ENCODE measurements at regions not wholly inside any gene's neighbourhood (a gene's known extent, or its start where the extent isn't known, plus 50 kb on each side); places are given as distances from the start of the nearest gene placed in this dataset.
A peak's percentile ranks its signal among the peaks of the same experiment; 100 is the strongest.
"Not testable (repeated sequence)": the region's sequence is repeated elsewhere in the genome, so short reads cannot be mapped to it uniquely, and the experiment has no call there.

GRCh38 chr3:164306042-164306441, 772.3 kb downstream of the SI start:
- intact Hi-C loops (cut with DNase I, micrococcal nuclease) = no loop called here

DNA sequence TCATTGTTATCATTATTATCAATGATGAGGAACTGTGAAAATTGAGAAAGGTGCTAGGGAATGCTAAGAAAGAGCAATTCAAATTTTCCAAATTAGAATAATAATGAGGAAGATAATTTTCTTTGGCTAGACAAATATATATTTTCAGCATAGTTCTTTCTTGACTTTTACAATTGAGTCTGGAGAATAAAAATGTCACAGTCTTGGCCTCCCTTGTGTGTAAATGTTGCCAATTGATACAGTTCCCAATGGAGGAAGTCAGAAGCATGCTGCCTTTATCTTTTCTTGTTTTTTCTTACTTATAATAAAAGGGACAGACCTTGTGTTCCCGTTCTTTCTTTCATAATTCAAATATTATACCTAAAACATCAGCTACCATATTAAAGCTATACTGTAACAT, 774.4 kb downstream of the SI start:
- DNase-seq (no peak), ATAC-seq (no peak)
- Histone ChIP-seq H3K9me3 (no peaks in the 10 kb centered on the region), H3K4me1 (ENCODE audit: low read depth) (no peaks in the 10 kb centered on the region), H3K4me3 (no peak overlapping the region), H3K36me3 (ENCODE audit: low read depth) (no peaks in the 10 kb centered on the region)
- no peak for TF ChIP-seq CTCF (IDR thresholded peaks at IDR 0.05)
- intact Hi-C loops (cut with DNase I, micrococcal nuclease) = no loop called here

More at GRCh38 chr3:164306042-164306441, 772.3 kb downstream of the SI start:
- Histone ChIP-seq H3K4me3 (no peak overlapping the region), H3K9me3 (no peaks in the 10 kb centered on the region), H3K36me3 (ENCODE audit: low read depth) (no peaks in the 10 kb centered on the region), H3K4me1 (ENCODE audit: low read depth) (no peaks in the 10 kb centered on the region)
- no peak for TF ChIP-seq CTCF (IDR thresholded peaks at IDR 0.05)
- ATAC-seq (peak; percentile 50), DNase-seq (peak in 1 of 3 donors; percentile 25)

DNA sequence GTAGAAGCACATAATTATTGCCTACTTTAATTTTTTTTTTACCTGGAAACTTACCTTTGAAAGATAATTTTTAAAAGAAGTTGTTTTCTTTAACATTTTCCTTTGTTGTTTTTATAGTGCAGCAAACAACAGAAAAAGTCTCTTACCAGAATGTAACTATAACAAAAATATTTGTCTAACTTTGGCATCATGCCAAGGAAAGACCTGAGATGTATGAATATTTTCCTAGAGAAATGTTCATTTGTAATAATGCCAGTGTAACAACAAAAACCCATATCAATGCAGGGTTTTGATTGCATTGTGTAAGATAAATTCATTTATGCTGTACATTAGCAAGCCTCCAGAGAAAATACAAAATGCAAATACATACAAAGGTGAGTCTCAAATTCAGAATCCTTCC, 775.7 kb downstream of the SI start:
- TF ChIP-seq CTCF (IDR thresholded peaks at IDR 0.05) = no peak
- H3K36me3 ChIP-seq (ENCODE audit: low read depth) = no peaks in the 10 kb centered on the region
- H3K4me3 ChIP-seq = no peak overlapping the region
- intact Hi-C loops (cut with DNase I, micrococcal nuclease) = no loop called here
- H3K4me1 ChIP-seq (ENCODE audit: low read depth) = no peaks in the 10 kb centered on the region
- DNase-seq = no peak
- no peaks in the 10 kb centered on the region for H3K9me3 ChIP-seq
- no peak for ATAC-seq

- not testable (repeated sequence) for H3K36me3 ChIP-seq (ENCODE audit: low read depth); H3K4me1 ChIP-seq (ENCODE audit: low read depth)
These were observed 786.8 kb downstream of the SI start for GRCh38 chr3:164291486-164291885.

GRCh38 chr3:164278550-164278949, 799.7 kb downstream of the SI start:
- no peaks in the 10 kb centered on the region for H3K9me3 ChIP-seq
- TF ChIP-seq CTCF (IDR thresholded peaks at IDR 0.05) = no peak
- intact Hi-C loops (cut with DNase I, micrococcal nuclease) = no loop called here
- ATAC-seq (no peak), DNase-seq (no peak)
- no peaks in the 10 kb centered on the region for H3K4me1 ChIP-seq (ENCODE audit: low read depth)
- no peaks in the 10 kb centered on the region for H3K36me3 ChIP-seq (ENCODE audit: low read depth)
- H3K4me3 ChIP-seq = no peak overlapping the region

More at GRCh38 chr3:164291486-164291885, 786.8 kb downstream of the SI start:
- H3K9me3 ChIP-seq; intact Hi-C loops (cut with DNase I, micrococcal nuclease); ATAC-seq; DNase-seq; H3K4me3 ChIP-seq: not testable (repeated sequence)

DNA sequence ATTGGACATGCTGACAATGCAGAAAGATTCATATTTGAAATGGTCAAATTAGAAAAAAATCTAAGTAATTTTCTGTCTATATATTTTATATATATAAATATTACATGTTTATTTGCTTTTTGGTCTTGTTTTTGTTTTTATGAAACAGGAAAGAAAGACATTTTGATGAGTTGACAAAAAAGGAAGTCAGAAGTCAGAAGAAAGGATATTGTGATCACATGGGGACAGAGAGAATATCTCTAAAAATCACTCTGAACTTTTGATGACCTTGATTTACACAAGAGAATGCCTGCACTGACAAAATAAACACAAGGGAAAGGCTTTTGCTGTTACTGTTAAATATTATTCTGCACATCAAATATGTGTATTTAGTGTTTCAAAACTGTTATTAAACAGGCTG, 811.2 kb downstream of the SI start:
- Histone ChIP-seq H3K4me3 (no peak overlapping the region), H3K4me1 (ENCODE audit: low read depth) (no peaks in the 10 kb centered on the region), H3K9me3 (no peaks in the 10 kb centered on the region), H3K36me3 (ENCODE audit: low read depth) (no peaks in the 10 kb centered on the region)
- DNase-seq (no peak), ATAC-seq (no peak)
- no peak for TF ChIP-seq CTCF (IDR thresholded peaks at IDR 0.05)
- intact Hi-C loops (cut with DNase I, micrococcal nuclease) = no loop called here
